ENCODE measurements at regions not wholly inside any gene's neighbourhood (a gene's known extent, or its start where the extent isn't known, plus 50 kb on each side); places are given as distances from the start of the nearest gene placed in this dataset.
A peak's percentile ranks its signal among the peaks of the same experiment; 100 is the strongest.

DNA sequence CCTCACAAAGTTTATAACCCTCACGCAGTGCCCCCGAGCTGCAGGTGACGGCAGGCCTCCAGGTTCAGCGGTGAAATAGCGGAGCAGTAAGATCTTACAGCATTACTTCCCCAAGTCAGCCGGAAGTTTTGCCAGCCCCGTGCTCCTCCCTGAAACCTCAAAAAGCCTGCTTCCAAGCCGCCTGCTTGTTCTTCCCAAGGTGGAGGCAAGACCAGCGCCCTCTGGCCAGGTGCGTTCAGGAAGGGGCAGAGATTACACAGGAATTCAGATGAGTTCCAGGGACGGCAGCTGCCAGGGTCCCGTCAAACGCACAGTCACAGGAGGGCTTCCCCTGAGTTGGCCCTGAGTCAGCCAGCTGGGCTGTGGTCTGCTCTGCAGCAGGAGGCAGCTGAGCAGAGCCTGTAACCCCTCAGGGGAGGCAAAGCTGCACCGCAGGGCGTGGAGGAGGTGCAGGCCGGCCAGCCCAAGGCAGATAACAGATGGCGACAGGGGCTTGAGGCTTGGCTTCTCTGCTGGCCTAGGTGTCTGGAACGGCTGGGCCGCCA, 124.1 kb upstream of the RPS6KA2 start:
- DNase-seq (ENCODE audit: low read depth), result no peak

DNA sequence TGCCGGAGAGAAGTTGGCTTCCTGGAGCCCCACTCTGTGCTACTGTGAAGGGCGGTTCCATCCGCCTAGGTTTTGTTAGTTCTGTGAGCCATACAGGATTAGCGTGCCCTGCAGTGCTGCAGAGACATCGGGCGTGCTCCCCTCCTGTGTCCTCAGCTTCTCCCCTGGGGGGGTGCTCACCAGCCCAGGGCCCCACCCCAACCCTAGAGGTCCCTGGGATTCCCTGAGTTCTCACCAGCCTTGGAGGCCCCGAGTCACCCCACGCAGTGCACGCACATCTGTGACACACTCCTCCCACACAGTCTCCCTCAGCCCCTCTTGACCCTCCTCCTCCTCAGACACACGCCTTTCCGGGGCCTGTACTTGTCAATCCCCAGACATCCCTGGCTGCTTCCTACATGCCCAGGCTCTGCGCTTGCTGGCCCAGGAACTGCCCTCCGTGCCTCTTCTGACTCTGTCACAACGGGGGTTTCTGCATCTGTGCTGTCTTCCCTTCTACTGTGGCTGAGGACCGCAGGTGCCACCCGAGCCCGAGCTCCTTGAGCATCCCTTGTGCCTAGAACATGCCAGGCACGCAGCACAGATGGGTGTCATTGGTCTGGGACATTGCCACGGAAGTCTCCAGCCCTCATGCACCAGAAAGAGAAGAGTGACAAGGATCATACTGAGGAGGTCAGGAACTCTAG, 123.2 kb upstream of the RPS6KA2 start:
- DNase-seq (ENCODE audit: low read depth), result no peak

DNA sequence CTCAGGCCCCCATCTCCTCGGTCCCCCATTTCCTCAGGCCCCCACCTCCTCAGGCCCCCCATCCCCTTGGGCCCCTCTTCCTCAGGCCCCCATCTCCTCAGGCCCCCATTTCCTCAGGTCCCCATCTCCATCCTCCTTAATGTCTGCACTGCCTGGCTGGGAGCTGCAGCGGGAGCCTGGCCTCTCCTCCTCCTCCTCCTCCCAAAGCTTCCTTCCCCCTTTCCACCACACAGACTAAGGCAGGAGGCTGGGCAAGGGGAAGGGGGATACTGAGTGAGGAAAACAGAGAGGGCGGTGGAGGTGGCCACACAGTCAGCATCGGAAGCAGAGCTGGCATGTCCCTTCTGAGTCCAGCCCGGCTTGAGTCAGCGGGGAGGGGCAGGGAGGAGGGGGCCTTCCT, 122.6 kb upstream of the RPS6KA2 start:
- DNase-seq (ENCODE audit: low read depth), result no peak

DNA sequence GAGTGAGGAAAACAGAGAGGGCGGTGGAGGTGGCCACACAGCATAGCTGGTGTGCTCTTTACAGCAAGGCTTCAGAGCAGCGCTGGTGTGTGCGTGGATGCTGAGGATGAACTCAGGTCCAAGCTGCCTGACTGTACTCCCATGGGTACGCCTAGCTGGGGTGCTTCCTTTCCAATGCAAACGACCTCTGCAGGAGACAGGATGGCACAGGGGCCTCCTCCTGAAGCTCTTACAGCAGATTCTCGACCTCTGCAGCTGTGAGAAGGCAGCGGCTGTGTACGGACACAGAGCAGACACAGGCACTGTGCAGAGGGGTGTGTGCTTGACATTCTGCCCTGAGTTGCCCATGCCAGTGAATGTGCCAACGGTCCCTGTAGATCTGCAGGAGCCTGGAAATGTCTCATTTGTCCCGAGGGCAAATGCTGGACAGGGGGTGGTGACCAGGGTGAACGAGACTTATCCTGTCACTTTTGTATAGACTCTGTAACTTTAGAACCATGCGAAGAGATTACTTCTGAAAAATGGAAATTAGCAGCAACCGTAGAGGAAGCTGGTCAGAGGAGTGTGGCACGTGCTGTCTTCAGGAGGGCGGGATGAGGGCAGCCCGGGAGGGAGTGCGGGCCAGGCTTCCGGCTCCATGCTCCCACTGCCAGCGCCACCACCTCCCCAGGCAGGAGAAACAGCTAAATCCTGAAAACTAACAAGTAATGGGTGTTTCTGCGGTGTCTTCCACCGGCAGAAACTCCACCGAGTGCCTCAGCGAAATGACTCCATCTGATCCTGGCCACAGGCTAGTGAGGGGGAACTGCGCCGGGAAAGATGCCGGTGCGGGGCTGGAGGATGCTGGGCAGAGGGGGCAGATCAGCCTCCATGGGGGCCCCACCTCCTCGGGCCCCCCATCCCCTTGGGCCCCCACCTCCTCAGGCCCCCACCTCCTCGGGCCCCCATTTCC, 120.9 kb upstream of the RPS6KA2 start:
- no peak for DNase-seq (ENCODE audit: low read depth)

DNA sequence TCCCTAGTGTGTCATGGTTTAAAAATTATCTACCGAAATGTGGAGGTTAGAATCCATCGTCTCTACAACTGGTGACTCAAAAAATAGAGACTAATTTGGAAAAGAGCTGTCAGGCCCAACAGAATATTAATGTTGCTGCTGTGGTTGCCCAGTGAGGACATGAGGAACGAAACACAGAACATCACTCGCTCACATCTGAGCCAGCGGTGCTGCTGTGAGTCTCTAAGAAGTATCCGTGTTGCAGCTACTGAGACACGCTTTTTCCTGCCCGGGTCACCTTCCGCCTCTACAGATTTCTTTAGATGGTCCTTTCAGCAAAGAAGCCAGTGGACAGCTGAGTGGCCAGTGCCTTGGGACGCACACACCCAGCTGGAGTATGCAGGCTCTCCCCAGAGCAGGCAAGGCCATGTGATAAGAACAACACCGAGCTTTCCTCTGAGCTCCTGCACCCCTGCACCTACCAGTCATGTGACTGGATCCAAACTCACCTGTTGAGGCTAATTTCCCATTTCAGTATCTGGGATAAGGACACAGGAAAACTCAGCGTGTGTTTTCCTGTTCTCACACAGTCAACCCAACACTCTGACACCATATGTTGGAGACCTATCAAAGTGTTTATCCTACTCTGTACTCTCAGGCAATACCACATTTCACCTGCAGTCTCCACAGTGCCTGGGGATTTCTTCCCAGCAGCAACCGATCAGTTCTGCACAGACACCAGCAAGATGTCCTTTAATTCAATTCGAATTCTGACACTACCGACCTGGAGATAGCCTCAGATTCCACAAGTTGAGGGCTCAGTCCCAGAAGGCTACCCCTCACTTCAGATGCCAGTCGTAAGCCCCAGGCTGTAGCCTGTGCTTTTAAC, 119.0 kb upstream of the RPS6KA2 start:
- no peak for DNase-seq (ENCODE audit: low read depth)

DNA sequence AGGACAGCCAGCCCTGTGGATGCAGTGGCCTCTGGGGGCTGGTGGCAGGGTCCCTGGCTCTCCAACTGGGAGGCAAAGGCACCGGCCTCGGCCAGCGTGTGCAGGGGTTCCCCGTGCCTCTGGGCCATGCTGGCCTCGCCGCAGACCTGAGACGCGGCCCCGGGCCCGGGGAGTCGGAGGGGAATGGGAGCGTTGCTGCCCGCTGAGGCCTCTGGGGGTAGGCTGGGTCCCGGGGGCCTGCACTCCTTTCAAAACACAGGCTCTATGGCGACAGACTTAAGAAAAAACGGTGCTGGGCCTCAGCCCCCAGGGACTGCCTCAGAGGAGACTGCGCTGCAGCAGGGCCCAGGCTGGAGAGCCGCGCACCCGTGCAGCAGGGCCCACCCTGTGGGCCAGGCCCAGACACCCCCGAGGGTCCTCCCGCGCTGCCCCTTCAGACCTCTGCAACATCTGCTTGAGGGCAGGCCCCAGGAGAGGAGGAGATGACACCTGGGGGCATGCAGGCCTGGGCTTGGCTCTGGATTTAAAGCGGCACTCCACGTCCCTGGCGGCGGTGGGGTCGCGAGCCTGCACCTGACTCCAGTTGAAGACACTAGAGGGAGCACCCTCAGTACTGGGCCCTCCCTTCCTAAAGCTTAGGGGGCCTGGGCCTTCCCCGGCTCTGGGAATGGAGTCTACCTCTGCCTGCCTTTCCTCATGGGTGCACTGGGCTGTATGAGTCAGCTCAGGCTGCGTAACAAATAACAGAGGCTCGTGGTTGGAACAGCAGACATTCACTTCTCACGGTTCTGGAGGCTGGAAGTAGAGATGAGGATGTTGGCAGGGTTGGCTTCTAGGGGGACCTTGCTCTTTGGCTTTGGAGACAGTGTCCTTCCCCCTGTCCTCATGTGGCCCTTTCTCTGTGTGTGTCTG, 117.4 kb upstream of the RPS6KA2 start:
- no peak for DNase-seq (ENCODE audit: low read depth)

DNA sequence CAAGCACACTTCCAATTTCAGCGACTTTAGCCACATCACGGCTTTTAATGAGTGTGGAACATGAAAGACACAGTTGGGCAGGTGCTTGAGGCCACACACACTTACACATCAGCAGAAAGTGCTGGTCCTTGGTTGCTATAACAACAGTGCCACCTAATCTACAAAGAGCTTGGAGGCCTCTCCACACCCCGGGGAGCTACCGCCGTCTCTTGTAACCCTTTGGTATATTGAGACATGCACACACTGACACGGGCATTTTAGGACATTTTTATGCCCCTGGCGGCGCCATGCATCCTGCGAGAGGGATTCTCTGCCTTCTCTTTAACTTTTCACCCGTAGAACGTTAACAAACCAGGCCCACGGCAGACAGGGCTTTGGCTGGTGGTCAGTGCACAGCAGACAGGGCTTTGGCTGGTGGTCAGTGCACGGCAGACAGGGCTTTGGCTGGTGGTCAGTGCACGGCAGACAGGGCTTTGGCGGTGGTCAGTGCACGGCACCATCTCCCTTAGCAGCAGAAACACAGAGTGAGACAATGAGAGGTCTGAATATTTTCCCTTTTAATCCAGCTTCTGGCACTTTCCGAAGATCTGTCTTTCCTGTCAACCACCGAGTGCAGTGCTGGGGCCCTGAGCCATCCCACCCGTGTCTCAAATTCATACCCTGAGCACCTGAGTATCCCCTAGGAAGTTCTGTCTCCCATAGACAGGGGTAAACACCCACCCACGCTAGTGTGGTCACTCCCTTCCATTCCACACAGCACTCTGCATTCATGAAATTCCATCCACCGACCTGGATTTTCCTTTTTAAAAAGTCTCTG, 116.6 kb upstream of the RPS6KA2 start:
- DNase-seq (ENCODE audit: low read depth), result no peak

DNA sequence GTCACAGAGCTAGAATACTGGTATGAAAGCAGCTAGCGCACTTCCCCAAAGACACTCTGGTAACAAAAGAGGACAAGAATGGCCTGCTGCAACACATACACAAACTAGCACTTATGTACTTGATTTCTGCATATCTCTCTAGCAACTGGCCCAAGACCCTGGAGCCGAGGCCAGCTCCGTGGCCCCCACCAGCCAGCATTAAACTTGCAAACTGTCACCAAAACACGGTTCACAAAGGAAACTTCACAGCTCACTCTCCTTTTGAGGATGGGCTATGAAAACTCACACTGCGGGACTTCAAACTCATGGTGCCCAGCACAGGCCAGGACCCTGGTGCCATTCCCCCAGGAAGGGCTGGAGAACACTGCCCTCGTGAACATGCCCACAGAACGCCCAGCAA, 115.9 kb upstream of the RPS6KA2 start:
- DNase-seq (ENCODE audit: low read depth), result no peak

DNA sequence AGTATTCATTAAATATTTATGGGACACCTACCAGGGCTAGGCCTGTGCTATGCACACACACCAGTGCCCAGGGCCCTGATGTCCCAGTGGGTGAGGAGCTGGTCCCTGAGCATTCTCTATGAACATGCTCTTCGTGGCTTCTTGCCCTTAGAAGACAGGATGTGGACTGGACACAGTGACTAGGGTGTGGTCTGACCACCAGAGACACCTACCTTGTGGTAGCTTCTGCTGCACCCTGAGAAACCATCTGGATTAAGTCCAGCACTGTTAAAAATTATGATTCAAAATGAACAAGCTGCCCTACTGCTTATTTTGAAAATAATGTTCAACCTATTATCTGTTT, 112.9 kb upstream of the RPS6KA2 start:
- DNase-seq (ENCODE audit: low read depth), result no peak

DNA sequence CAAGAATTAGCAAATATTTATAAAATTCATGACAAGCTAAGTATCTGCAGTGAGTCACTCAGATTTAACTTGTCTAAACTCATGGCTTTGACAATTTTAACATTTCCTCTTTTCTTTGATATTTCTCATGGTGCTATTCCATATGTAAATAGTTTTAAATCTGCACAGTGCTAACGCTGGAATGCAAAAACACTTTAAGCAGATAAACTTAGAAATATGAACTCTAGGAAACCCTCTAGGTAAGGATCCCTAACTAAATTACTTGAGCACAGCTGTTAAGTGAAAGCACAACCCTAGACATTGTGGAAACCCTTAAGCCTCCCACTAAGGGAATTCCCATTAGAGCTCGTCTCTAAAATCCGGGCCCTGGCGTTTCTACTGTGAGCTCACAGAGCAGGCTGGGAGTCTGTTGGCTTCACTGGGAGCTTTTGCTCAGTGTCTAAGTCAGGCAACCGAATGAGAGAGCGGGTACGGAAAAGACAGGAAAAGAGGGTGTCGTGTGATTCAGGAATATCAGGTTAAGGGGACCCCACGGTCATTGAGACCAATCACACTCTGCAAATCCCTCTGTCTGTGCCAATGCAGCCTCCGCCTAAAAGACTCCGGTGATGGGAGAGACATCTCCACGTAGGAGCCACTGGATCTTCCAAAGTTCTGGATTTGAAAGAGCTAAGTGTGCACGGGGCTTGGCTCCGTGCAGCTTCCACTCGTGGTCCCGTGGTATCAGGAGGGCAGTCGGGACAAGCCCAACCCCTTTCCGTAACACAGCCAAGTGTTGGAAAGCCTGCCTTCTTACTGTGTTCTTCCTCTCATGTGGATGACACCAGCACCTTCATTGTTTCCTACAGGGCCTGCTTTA, 112.3 kb upstream of the RPS6KA2 start:
- no peak for DNase-seq (ENCODE audit: low read depth)

DNA sequence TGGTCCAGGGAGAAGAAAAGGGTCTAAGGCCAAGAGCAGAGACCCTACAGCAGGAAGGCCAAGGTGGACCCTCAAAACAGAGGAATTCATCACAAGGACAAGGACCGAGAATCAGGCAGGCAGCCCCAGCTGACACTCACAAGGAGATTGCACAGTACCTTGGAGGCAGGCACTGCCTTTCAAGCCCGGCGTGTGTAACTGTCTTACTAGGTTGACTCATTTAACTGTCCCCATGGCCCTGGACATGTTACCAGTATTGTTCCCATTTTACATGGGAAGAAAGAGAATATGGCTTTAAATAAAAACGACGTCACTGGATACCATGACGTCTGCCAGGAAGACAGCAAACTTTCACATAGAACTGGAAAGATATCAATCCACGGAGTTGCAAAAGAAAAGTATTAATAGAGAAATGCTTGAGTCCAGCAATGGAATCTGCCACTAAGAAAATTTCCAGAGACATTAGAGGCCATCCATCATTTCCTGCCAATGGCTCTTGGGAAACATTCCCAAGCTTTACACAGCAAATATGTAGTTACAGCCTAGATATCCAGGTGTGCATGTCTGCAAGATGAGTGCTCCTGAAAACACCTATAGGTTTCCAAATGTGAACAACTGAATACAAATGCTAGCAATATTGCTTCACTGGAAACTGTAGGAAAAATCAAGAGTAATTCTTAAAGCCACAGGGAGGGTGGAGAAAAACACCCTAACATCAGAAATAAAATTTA, 111.5 kb upstream of the RPS6KA2 start:
- no peak for DNase-seq (ENCODE audit: low read depth)

DNA sequence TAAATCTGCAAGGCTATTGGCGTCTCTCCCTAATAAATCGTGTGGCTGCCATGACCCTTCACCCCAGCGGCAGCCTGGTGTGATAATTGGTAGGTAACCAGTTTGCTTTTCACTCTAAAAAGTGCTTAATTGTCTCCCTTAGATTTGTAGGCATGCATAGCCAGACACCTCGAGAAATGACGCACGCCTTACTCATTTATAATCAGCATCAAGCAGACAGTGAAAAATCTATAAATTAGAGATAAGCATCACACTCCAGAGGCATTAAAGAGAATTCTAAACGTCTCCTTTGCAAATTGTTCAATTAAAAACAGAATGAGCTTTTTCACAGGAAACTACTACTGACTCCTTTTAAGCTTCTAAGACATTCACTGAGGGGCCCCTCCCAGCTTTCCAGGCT, 110.2 kb upstream of the RPS6KA2 start:
- DNase-seq (ENCODE audit: low read depth), result no peak

DNA sequence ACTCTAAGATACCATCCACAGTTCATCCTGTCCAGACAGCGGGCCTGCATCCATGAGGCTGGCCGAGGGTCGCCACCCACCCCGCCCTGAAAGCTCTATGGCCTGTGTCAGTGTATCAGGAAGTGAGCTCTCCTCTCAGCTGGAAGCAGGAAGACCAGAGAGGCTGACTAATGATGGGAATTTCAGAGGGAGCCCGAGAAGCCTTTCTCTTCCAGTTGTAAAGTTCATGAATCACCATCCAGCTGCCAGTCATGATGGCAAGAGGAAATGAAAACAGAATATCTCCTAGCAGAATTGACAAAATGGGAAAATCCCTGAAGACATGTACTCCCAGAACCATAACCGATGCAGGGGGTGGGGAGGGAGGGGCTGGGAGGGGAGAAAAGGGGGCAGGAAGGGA, 109.6 kb upstream of the RPS6KA2 start:
- peak; percentile 59 for DNase-seq (ENCODE audit: low read depth)

DNA sequence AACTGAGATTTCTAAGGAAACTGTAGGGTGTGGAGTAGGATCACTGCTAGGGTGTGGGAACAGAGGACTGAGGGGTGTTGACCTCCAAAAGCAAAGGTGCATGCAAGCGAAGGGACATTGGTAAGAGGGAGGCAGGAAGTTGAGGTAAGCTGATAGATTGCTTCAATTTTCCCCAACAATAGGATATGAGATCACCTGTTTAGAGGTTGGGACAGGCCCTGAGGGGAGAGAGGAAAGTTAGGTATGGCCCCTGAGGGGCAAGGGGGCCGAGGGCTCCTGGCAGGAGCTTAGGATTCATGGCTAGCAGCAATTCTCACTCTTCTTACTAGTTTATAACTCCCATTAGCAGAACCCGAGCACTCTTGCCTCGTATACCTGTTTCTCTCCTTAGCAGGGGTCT, 106.8 kb upstream of the RPS6KA2 start:
- DNase-seq (ENCODE audit: low read depth), result no peak

DNA sequence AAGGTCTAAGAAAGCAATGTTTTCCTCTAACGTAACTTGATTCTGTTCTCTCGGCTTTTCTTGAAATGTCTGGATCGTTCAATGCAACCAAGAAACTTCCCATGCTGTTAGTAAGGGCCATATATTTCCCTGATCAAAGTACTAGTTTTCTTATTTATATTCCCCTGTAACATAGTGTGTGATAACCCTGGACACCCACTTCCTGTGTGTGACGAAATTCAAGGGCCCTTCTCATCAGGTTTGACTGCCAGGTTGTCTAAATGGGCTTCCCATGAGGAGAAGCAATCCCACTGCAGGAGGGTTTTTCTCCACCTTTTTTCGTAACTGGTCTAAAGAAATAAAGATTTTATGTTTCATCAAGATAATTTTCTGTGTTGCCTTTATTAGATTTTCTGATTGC, 102.6 kb upstream of the RPS6KA2 start:
- DNase-seq (ENCODE audit: low read depth), result no peak

DNA sequence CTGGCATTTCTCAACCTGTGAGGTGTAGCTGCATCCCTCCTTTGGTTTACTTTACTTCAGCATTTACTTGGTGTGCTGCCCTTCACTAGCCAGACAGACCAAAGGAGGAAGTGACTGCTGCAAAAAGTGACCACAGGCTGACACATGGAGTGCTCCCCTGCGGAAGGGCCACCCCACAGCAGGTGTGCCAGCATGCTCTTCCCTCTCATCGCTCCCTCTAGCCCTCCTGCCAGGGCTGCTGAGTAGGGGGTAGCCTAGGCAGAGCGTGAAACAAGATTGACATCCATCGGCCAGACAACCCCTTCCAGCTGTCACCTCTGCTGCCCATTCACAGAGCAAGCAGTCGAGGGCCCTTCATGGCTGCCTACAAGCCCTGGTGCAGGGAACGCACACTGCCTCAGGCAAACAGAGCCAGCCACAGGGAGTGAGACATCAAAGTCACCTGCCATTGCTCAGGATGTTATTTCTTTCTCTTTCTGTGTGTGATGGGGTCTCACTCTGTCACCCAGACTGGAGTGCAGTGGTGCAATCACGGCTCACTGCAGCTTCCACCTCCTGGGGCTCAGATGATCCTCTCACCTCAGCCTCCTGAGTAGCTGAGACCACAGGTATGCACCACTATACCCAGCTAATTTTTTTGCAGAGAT, 102.0 kb upstream of the RPS6KA2 start:
- no peak for DNase-seq (ENCODE audit: low read depth)

DNA sequence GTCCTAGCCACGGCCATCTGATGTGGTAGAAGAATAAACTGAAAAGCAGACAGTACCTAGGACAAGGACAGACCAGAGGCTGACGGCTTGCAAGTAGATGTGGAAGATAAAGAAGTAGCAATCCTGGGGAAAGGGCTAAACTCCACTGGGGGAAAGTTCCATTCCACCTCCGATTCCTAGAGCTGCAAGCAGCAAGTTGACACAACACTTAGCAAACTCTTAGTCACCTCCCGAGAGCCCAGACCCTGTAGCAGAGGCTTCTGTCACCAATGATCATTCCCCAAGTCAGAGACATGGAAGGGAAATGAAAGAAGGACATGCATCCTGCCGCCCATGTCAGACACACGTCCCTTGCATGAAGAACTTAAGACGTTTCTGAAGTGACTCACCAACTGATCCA, 99.2 kb upstream of the RPS6KA2 start:
- DNase-seq (ENCODE audit: low read depth), result no peak

DNA sequence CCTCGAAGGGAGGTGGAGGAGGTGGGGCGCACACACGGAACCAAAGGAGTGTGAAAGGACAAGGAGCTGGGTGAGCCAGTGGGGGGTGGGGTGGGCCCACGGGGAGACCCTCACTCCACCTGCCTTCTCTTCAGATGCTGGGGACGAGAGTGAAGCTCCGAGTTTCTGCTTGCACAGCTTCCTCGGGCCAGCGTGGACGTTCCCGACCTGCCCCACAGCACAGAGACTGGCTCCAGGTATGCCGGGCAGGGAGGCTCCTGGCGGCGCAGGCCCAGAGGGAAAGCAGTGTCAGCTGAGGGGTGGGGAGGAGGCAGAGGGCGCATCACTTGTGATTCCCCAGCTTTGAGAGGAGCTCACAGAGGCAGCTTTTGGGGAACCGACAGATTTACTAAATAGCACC, 98.5 kb upstream of the RPS6KA2 start:
- no peak for DNase-seq (ENCODE audit: low read depth)
